Duodenal mucosa (tissue), 2 donors: ENCODE measurements at regions not wholly inside any gene's neighbourhood (a gene's known extent, or its start where the extent isn't known, plus 50 kb on each side); places are given as distances from the start of the nearest gene placed in this dataset.

Experiments used
- H3K27ac ChIP-seq: one replicate; pipeline ENCODE4 v1.7.0; 2013; ENCODE audit warnings: low read depth, low read length
- H3K27me3 ChIP-seq, 2 donors: one replicate each; pipeline ENCODE4 v1.7.0; 2013; ENCODE audit warnings: low read length in 2 of 2, control low read depth in 1 of 2; ENCODE audit not compliant: insufficient read depth in 2 of 2, control insufficient read depth in 1 of 2
- H3K36me3 ChIP-seq, 2 donors: one replicate each; pipeline ENCODE4 v1.7.0; 2013; ENCODE audit warnings: low read length in 2 of 2, control low read depth in 1 of 2; ENCODE audit not compliant: insufficient read depth in 2 of 2, control insufficient read depth in 1 of 2
- H3K4me1 ChIP-seq, 2 donors: one replicate each; pipeline ENCODE4 v1.7.0; 2013; ENCODE audit warnings: low read length in 2 of 2, control low read depth in 1 of 2; ENCODE audit not compliant: insufficient read depth in 2 of 2, control insufficient read depth in 1 of 2
- H3K4me3 ChIP-seq, 2 donors: one replicate each; pipeline ENCODE4 v1.7.0; 2013; ENCODE audit warnings: low read length in 2 of 2, low read depth in 1 of 2
- H3K9ac ChIP-seq, 2 donors: one replicate each; pipeline ENCODE4 v1.7.0; 2013; ENCODE audit warnings: low read length in 2 of 2, low read depth in 1 of 2
- H3K9me3 ChIP-seq, 2 donors: one replicate each; pipeline ENCODE4 v1.7.0; 2013; ENCODE audit warnings: low read length in 2 of 2, control low read depth in 1 of 2; ENCODE audit not compliant: control insufficient read depth in 1 of 2

DNA sequence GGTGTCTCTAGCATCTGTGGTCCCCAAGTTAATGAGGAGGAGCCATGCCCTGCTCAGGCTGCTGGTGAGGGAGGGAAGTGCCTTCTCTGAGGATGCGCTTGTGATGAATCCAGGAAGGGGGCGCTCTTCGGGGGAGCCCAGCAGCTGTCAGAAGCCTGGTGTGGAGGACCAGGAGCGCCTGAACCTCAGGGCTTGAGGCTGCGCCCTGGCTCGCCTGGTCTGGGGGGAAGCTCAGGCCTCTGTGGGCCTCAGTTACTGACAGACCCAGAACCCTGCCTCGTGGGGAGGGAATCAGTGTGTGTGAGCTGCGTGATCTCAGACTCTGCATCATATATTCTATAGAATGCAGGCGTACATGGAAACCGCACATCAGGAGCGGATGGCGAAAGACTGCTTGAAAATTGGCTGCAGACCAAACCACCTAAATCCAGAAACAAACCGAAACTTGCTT lies 126.1 kb downstream of the SEC14L1 start:
- no peaks in the 10 kb centered on the region for H3K36me3 ChIP-seq
- no peak overlapping the region for H3K9ac ChIP-seq
- H3K27me3 ChIP-seq, result no peaks in the 10 kb centered on the region
- no peak overlapping the region for H3K27ac ChIP-seq
- no peaks in the 10 kb centered on the region for H3K9me3 ChIP-seq
- H3K4me3 ChIP-seq, result no peak overlapping the region
- no peaks in the 10 kb centered on the region for H3K4me1 ChIP-seq

DNA sequence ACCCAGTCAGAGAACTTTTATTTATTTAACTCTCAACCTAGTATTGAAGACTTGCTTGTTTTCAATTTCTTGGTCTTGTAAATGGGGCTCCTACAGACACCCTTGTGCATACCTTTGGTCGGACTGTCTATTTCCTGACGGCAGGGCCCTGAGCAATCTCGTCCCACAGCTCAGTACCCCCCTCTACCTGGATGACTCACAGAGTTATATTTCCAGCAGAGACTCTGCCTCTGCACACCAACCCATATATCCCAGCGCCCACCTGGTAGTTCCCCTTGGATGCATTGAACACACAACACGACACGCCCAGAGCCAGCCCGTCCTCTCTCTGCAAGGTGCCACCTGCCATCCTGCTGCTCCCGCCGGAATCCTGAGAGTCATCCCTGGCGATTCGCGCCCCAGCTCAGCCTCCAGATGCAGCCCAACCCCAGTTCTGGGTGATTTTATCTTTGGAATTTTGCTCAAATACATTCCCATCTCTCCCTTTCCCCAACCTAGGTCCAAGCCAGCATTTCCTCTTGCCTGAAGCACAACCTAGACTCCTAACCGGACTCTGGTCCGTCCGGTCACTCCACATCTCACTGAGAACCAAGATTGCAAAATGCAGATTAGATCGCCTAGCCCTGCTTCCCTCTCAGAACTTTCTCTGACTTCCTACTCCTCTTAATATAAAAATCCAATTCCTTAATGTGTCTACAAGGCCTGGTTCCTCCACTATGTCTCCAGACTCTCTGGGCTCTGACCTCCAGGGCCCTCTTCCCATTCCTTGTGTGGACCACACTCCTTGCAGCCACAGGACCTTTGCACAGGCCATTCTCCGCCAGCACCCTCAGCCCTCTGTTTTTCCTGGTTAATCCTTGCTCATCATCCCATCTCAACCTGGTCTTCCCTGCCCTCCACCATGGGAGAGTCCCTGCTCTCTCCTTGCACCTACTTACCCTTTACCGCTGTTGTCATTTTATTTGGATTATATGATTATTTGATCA lies 129.2 kb downstream of the SEC14L1 start:
- Histone ChIP-seq H3K4me3 (no peak overlapping the region), H3K36me3 (no peaks in the 10 kb centered on the region), H3K27me3 (no peaks in the 10 kb centered on the region), H3K9me3 (no peaks in the 10 kb centered on the region), H3K27ac (no peak overlapping the region), H3K4me1 (no peaks in the 10 kb centered on the region), H3K9ac (no peak overlapping the region)

DNA sequence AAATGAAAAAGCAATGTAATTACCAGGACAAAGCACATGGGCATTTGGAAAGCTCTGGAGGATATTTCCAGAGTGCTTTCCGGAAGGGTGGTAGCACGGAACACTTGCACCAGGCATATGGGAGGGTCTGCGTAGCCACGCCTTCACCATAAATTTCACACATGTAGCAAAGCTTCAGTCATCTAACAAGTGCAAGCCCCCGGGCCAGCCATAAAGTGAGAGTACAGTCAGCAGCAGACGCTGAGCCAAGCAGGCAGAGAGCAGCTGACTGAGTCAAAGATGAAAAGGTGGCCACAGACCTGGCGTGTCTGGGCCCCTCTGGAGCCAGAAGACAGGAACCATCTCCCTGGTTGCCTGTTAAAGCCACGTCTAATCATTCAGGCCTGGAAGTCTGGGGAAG lies 130.6 kb downstream of the SEC14L1 start:
- Histone ChIP-seq H3K27ac (no peak overlapping the region), H3K4me3 (no peak overlapping the region), H3K27me3 (no peaks in the 10 kb centered on the region), H3K9me3 (no peaks in the 10 kb centered on the region), H3K36me3 (no peaks in the 10 kb centered on the region), H3K4me1 (no peaks in the 10 kb centered on the region), H3K9ac (no peak overlapping the region)

DNA sequence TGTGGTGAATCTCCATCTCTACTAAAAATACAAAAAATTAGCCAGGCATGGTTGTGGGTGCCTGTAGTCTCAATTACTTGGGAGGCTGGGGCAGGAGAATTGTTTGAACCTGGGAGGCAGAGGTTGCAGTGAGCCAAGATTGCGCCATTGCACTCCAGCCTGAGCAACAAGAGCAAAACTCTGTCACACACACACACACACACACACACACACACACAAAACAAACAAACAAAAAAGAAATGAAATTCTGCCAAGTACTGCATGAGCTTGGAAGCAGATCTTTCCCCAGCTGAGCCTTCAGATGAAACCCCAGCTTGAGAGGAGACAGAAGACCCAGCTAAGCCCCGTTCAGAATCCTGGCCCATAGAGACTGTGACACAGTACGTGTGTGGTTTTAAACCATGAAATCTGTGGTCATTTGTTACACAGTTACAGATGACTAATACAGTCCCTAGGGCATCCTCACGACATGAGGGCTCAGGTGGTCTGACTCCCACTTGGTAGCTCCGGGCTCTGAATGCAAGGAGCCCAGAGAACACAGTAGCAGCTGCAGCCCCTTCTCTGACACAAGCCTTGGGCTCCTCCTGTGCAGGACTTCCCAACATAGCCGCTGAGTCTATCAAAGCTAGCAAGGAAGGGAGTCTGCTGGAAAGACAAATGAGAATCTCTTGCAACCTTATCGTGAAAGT lies 132.8 kb downstream of the SEC14L1 start:
- Histone ChIP-seq H3K27me3 (no peaks in the 10 kb centered on the region), H3K27ac (no peak overlapping the region), H3K9ac (no peak overlapping the region), H3K9me3 (no peaks in the 10 kb centered on the region), H3K4me3 (no peak overlapping the region), H3K4me1 (no peaks in the 10 kb centered on the region), H3K36me3 (no peaks in the 10 kb centered on the region)

DNA sequence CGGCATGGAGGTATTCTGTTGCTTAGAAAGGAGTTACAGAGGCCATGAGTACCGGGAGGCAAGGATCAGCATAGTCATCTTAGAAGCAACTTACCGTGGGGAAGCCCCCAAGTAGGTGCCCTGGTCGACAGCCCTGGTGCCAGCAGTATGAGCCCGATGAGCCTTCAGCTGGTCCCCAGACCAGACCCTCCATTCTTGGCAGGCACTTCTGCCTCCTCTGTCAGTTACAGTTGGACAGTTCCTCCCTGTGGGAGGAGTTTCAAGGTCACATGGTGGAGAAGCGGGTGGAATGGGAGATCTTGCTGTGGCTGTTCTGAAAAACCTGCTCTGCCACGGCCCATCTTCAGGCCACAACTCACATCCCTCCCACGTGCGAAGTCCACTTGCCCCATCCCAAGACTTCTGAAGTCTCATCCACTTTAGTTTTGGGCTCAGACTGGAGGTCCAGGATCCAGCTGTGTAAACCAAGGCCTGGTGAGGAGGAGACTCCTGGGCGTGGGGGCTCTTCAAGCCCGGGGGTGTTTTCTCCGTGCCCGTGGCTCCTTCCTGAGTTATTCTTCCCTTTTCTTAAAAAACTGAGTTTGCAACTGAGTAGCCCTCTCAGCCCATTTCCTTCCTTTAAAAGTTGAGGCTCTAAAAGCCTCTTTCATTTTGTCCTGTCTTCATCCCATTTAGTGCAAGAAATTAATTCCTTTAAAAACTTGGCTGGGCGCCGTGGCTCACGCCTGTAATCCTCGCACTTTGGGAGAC lies 133.5 kb downstream of the SEC14L1 start:
- H3K9me3 ChIP-seq, result no peaks in the 10 kb centered on the region
- no peak overlapping the region for H3K9ac ChIP-seq
- H3K4me3 ChIP-seq, result no peak overlapping the region
- H3K27ac ChIP-seq, result no peak overlapping the region
- H3K36me3 ChIP-seq, result no peaks in the 10 kb centered on the region
- no peaks in the 10 kb centered on the region for H3K4me1 ChIP-seq
- H3K27me3 ChIP-seq, result no peaks in the 10 kb centered on the region

DNA sequence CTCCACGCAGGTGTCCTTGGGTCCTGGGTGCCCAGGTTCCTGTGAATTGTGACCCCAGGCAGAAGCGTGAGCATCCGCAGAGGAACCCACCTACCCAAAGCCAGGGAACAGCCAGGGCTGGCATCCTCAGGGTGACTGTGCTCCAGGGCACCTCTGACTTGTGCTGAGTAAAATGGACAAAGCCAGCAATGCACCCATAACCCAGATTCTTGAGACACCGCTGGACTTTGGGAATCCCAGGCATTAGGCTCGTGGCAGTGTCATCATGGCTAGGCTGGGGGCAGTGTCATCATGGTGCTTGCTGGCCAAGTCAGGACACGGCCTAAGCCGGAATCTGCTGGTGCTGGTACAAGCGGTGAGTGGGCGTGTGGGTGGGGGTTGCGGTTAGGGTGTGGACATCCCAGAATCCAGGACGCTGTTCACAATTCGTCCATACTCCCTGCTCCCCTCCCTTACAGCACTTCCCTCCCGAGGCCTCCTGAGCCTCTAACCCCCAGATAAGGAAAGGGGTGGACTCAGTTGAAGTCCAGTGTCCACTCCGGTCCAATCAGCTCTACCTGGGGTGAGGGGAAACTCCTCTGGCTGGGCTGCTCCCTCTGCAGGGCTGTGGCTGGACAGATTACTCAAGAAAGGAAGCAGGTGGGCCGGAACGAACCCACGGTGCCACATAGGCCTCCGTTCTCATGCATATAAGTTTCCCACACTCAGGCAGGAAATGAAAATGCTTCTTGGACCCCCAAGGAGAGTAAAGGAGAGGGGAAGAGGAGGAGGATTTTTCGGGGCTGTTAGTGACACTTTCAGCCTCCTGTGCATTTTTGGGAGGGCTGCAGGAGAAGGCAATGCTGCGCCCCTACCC lies 138.9 kb downstream of the SEC14L1 start:
- Histone ChIP-seq H3K4me1 (peaks cover 15 to 24% of the 10 kb centered on the region in 2 donors), H3K36me3 (no peaks in the 10 kb centered on the region), H3K27me3 (no peaks in the 10 kb centered on the region), H3K9me3 (no peaks in the 10 kb centered on the region), H3K27ac (no peak overlapping the region), H3K9ac (no peak overlapping the region), H3K4me3 (peak overlapping the region; percentile 21 to 37)

DNA sequence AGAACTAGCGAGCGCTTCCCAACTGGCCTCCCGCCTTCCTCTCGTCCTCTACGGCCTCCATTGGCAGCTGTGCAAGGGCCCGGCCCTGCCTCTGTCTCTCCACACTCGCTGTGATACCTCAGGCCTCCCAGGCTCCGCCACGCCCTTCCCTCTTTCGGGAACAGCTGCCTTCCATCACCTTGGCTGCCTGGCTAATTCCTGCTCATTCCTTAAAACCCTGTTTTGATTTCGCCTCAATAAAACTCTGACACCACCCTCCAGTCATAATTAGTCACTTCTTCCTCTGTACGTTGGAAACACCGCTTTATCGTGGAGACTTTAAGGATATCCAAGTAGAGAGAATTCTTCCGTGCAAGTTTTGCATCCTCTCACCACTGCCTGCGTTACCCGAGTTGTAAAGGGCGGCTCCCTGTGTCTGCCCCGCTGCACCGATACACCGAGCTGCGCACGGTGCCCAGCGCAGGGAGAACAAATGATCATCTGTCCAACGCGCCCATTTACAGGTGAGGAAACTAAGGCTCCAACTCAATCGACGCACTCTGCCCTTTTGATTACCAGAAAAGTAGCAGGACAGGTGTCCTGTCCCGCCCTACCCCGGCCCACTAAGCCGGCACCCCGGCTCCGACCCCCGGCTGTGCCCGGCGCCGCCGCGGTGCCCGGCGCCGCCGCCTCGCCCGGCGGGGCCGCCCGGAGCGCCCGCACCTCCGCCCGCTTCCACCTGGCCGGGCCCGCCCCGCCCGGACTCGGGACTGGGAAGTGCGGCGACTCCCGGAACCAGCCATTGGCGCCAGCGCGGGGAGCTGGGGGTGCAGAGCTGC lies 139.7 kb downstream of the SEC14L1 start:
- Histone ChIP-seq H3K9me3 (no peaks in the 10 kb centered on the region), H3K9ac (peak overlapping the region in 1 of 2 donors; percentile 43), H3K36me3 (no peaks in the 10 kb centered on the region), H3K27me3 (no peaks in the 10 kb centered on the region), H3K27ac (no peak overlapping the region), H3K4me3 (peak overlapping the region; percentile 21 to 37), H3K4me1 (peaks cover 21 to 30% of the 10 kb centered on the region in 2 donors)

DNA sequence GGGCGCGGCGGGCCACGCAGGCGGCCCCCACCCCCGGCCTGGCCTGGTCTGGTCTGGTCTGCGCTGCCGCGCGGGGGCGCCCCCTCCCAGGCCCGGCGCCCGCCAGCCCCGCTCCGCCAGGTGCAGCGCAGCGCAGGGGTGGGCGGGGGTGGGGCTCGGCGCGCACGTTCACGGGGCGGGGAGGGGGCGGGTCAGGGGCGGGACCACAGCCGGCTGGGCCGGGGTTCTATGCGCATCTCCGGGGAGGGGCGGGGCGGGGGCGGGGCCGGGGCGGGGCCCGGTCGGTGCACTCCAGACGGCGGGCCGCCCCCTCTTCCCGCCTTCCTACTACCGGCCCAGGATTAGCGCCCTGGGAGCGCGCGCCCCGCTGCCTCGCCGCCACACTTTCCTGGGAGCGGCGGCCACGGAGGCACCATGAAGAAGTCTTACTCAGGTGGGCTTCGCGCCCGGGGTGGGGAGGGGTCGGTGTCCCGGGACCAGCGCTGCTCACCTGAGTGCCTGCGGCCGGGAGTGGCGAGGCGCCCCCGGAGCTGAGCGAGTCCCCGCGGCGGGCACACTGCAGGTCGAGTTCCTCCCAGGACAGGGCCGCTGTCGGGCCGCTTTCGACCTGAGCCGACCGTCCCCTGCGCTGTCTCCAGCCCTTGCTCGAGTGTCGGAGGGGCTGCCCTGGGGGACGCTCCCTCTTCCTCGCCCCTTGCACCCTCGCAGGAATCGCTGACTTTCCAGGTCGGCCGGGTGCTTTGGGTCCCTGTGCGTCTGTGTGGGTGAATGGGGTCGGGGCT lies 140.5 kb downstream of the SEC14L1 start:
- H3K9ac ChIP-seq, result peak overlapping the region; percentile 74 to 82
- no peaks in the 10 kb centered on the region for H3K9me3 ChIP-seq
- peak overlapping the region; percentile 76 to 80 for H3K4me3 ChIP-seq
- peaks cover 29 to 38% of the 10 kb centered on the region in 2 donors for H3K4me1 ChIP-seq
- no peaks in the 10 kb centered on the region for H3K36me3 ChIP-seq
- H3K27me3 ChIP-seq, result no peaks in the 10 kb centered on the region
- peak overlapping the region; percentile 56 for H3K27ac ChIP-seq
